VCaP (cell line): ENCODE measurements at regions not wholly inside any gene's neighbourhood (a gene's known extent, or its start where the extent isn't known, plus 50 kb on each side); places are given as distances from the start of the nearest gene placed in this dataset.

Source experiments
- H3K27ac ChIP-seq: fragments of 450-650 bp; 2 replicates; pipeline ENCODE4 v1.5.1; 2017
- CTCF ChIP-seq: fragments of 450-650 bp; conservative IDR thresholded peaks from 2 replicates; pipeline ENCODE4 v1.5.1; 2017; ENCODE audit warnings: mild to moderate bottlenecking, moderate library complexity

GRCh38 chr13:91220872-91221271 is 126.6 kb upstream of the MIR17HG start:
- H3K27ac ChIP-seq = no peak overlapping the region
- no peak for TF ChIP-seq CTCF

- no peak overlapping the region for H3K27ac ChIP-seq
- TF ChIP-seq CTCF = no peak
Measured at GRCh38 chr13:91228108-91228507, 119.4 kb upstream of the MIR17HG start.

DNA sequence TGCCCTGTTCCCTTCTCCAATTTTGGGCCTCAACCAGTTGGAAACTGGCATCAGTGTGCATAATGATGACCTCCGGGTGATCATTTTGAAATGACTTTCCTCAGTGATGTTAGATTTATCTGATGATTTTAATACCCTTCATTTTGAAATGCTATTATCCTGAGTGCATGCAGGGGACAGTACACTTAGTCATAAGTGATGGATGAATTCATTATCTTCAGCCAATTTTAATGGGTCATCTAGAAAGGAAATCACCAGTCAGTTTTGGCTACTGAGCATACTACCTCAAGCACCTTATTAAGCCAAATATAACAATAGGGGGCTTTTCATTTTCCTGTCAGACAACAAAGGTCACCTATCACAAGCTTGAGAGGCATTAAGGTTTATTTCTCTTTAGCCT is 118.5 kb upstream of the MIR17HG start:
- no peak overlapping the region for H3K27ac ChIP-seq
- no peak for TF ChIP-seq CTCF

- no peak for TF ChIP-seq CTCF
Measured at GRCh38 chr13:91232716-91233115, 114.8 kb upstream of the MIR17HG start.

GRCh38 chr13:91233291-91233690 is 114.2 kb upstream of the MIR17HG start:
- H3K27ac ChIP-seq = no peak overlapping the region
- TF ChIP-seq CTCF = no peak

More at GRCh38 chr13:91232716-91233115, 114.8 kb upstream of the MIR17HG start:
- no peak overlapping the region for H3K27ac ChIP-seq

- H3K27ac ChIP-seq = no peak overlapping the region
- TF ChIP-seq CTCF = no peak
Measured at GRCh38 chr13:91236182-91236581, 111.3 kb upstream of the MIR17HG start.

DNA sequence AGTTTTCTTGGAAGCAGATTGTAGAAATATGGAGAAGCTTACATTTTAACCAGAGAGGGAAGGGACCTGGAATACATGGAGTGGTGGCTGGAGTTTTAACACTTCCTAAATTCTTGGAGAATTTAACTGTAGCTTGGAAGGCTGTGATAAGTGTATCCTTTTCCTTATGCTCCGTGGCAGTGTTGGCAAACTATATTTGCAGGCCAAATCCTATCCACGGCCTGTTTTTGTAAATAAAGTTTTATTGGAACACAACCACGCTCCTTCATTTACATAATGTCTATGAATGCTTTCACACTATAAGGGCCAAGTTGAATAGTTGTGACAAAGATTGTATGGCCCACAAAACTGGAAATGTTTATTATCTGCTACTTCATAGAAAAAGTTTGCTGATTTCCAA is 110.6 kb upstream of the MIR17HG start:
- no peak for TF ChIP-seq CTCF
- H3K27ac ChIP-seq = no peak overlapping the region

DNA sequence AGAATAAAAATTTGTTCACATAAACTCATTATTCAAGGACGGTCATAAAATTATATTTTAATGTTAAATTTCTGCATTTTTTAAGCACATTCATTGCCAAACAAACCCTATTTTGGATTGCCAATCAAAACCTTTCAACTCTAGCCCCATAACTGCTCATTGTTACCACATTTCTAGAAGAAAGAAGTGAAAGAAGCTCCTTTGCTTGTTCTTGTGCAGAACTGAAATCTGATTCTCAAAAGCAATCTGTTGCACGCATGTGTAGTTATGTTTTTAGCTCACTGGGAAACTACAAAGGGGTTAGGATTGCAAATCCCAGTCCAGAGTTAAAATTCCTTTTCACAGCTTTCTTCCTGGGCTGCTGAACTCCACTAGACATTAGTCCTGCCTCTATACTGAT is 109.5 kb upstream of the MIR17HG start:
- no peak for TF ChIP-seq CTCF
- H3K27ac ChIP-seq = no peak overlapping the region
